A673 (cell line): ENCODE measurements at regions not wholly inside any gene's neighbourhood (a gene's known extent, or its start where the extent isn't known, plus 50 kb on each side); places are given as distances from the start of the nearest gene placed in this dataset.

ENCODE experiments used
- BruUV-seq: library from RNA; stranded (reverse); fragments of 400-500 nt; replicated peaks from 2 replicates; lab custom pipeline; 2021; lab: Mats Ljungman, UMichigan
- CTCF ChIA-PET: fragments of 300-600 bp; sonication (Branson Sonifier 250); formaldehyde crosslinking; loops from one replicate; lab custom pipeline; 2022; ENCODE audit warnings: antibody characterized with exemption; lab: Charles Lee
- POLR2A ChIA-PET: fragments of 300-600 bp; sonication (Branson Sonifier 250); formaldehyde crosslinking; loops from one replicate; lab custom pipeline; 2022; ENCODE audit warnings: antibody characterized with exemption; ENCODE audit not compliant: low non-redundant PET; lab: Charles Lee
- DNase-seq: peaks from one replicate; pipeline ENCODE4 v3.0.0-alpha.2; 2015; ENCODE audit warnings: low spot score
- H3K27ac ChIP-seq: fragments of 200-600 bp; sonication (generic); 2 replicates; pipeline ENCODE4 v1.5.1; 2016; ENCODE audit warnings: mixed run types, low read depth, mild to moderate bottlenecking, mixed read lengths, antibody characterized with exemption, low read length; ENCODE audit not compliant: poor library complexity, severe bottlenecking
- H3K27me3 ChIP-seq: fragments of 200-600 bp; sonication (generic); replicated peaks from 2 replicates; pipeline ENCODE4 v1.6.1; 2017; ENCODE audit warnings: mixed run types, low read depth, mild to moderate bottlenecking, mixed read lengths, antibody characterized with exemption, low read length; ENCODE audit not compliant: insufficient read depth, poor library complexity
- H3K36me3 ChIP-seq: fragments of 200-600 bp; sonication (generic); 2 replicates; pipeline ENCODE4 v1.6.1; 2016; ENCODE audit warnings: mixed run types, mild to moderate bottlenecking, mixed read lengths, antibody characterized with exemption, low read length; ENCODE audit not compliant: insufficient read depth, poor library complexity, severe bottlenecking
- H3K4me1 ChIP-seq: fragments of 200-600 bp; sonication (generic); 2 replicates; pipeline ENCODE4 v1.6.1; 2017; ENCODE audit warnings: mixed run types, mild to moderate bottlenecking, mixed read lengths, antibody characterized with exemption, low read length; ENCODE audit not compliant: insufficient read depth, poor library complexity, severe bottlenecking
- H3K4me3 ChIP-seq: fragments of 200-600 bp; sonication (generic); 2 replicates; pipeline ENCODE4 v1.5.1; 2016; ENCODE audit warnings: low read depth, mixed run types, mild to moderate bottlenecking, mixed read lengths, low read length; ENCODE audit not compliant: poor library complexity, severe bottlenecking
- H3K9me3 ChIP-seq: fragments of 200-600 bp; sonication (generic); 2 replicates; pipeline ENCODE4 v1.6.1; 2016; ENCODE audit warnings: mixed run types, low read depth, mild to moderate bottlenecking, mixed read lengths, antibody characterized with exemption, low read length; ENCODE audit not compliant: poor library complexity, severe bottlenecking
- CTCF ChIP-seq: fragments of 300-800, 200-600 bp; sonication (generic); conservative IDR thresholded peaks from 2 replicates; pipeline ENCODE4 v1.5.1; 2017; ENCODE audit warnings: low read depth, mild to moderate bottlenecking, antibody characterized with exemption, low read length, moderate library complexity, mixed read lengths
- EZH2 ChIP-seq: fragments of 200-600 bp; sonication (generic); IDR thresholded peaks from 2 replicates; pipeline ENCODE4 v1.6.1; 2017; ENCODE audit warnings: borderline replicate concordance, low read depth, mild to moderate bottlenecking, mixed read lengths, antibody characterized with exemption, low read length; ENCODE audit not compliant: poor library complexity, severe bottlenecking
- intact Hi-C: fragments of 100-400 bp; cut with micrococcal nuclease; formaldehyde crosslinking; loops from one replicate; pipeline ENCODE4 v1.10.0; 2022; ENCODE audit not compliant: unreplicated experiment

- H3K4me3 ChIP-seq = no peak overlapping the region
- no peak for DNase-seq
- no peaks in the 10 kb centered on the region for H3K27me3 ChIP-seq
- CTCF ChIA-PET = no interaction called here
- H3K36me3 ChIP-seq = no peaks in the 10 kb centered on the region
- H3K4me1 ChIP-seq = no peaks in the 10 kb centered on the region
- intact Hi-C loops = no loop called here
- H3K9me3 ChIP-seq = no peaks in the 10 kb centered on the region
- POLR2A ChIA-PET = no interaction called here
- H3K27ac ChIP-seq = no peak overlapping the region
- BruUV-seq = no TSS peak
- TF ChIP-seq CTCF (no peak), EZH2 (no peak)
These were observed 196.1 kb upstream of the CAMK1G start for GRCh38 chr1:209387271-209387968.

GRCh38 chr1:209387969-209388329 lies 195.6 kb upstream of the CAMK1G start:
- no peak for DNase-seq
- no TSS peak for BruUV-seq
- Histone ChIP-seq H3K27ac (no peak overlapping the region), H3K4me1 (no peaks in the 10 kb centered on the region), H3K4me3 (no peak overlapping the region), H3K9me3 (no peaks in the 10 kb centered on the region), H3K27me3 (no peaks in the 10 kb centered on the region), H3K36me3 (no peaks in the 10 kb centered on the region)
- POLR2A ChIA-PET = interaction anchor here (0.6 kb wide), 1 partner anchor 228 kb away, joined by 3 read pairs; no protein-coding TSS in a partner anchor
- CTCF ChIA-PET = no interaction called here
- intact Hi-C loops = no loop called here
- TF ChIP-seq CTCF = no peak
- TF ChIP-seq EZH2 = no peak

- H3K4me3 ChIP-seq = no peak overlapping the region
- H3K27ac ChIP-seq = no peak overlapping the region
- H3K27me3 ChIP-seq = no peaks in the 10 kb centered on the region
- no peaks in the 10 kb centered on the region for H3K4me1 ChIP-seq
- no peak for DNase-seq
- CTCF ChIA-PET = no interaction called here
- TF ChIP-seq EZH2 = no peak
- POLR2A ChIA-PET = interaction anchor here (0.6 kb wide), 1 partner anchor 228 kb away, joined by 3 read pairs; no protein-coding TSS in a partner anchor
- no peaks in the 10 kb centered on the region for H3K9me3 ChIP-seq
- BruUV-seq = no TSS peak
- intact Hi-C loops = no loop called here
- no peaks in the 10 kb centered on the region for H3K36me3 ChIP-seq
These were observed 195.2 kb upstream of the CAMK1G start for GRCh38 chr1:209388358-209388757.

- H3K4me3 ChIP-seq = no peak overlapping the region
- ChIA-PET POLR2A (no interaction called here), CTCF (no interaction called here)
- H3K36me3 ChIP-seq = no peaks in the 10 kb centered on the region
- no peak for DNase-seq
- no peaks in the 10 kb centered on the region for H3K9me3 ChIP-seq
- no TSS peak for BruUV-seq
- intact Hi-C loops = no loop called here
- TF ChIP-seq EZH2 = no peak
- TF ChIP-seq CTCF = no peak
- H3K4me1 ChIP-seq = no peaks in the 10 kb centered on the region
- no peaks in the 10 kb centered on the region for H3K27me3 ChIP-seq
- no peak overlapping the region for H3K27ac ChIP-seq
These were observed 194.3 kb upstream of the CAMK1G start for GRCh38 chr1:209389258-209389657.
